Stimulated activated CD8-positive, alpha-beta memory T cell treated with anti-CD3 and anti-CD28 coated beads, Interleukin-15, amount 100 ng/mL, for 1 hour (primary cell): ENCODE measurements at regions not wholly inside any gene's neighbourhood (a gene's known extent, or its start where the extent isn't known, plus 50 kb on each side); places are given as distances from the start of the nearest gene placed in this dataset.

Experiments
- DNase-seq: peaks from one replicate; pipeline ENCODE4 v3.0.0-alpha.2; 2020; ENCODE audit warnings: low read depth

DNA sequence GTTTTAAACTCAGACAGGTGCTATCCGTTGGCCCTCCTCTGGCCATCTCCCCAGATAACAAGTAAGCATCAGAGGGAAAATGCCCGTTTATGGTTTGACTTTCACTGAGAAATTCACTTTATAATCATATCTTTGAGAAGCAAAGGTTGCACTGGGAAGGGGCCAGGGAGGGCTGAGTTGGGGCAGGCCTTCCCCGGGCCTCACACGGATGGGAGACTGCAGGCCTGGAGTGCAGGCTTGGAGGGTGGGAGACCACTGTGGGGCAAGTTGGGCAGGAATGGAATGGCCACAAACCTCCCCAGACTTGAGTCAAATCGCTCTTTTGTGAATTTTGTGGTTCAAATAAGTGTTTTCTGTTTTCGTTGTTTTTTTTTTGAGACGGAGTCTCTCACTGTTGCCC, 451.7 kb downstream of the TSHZ3 start:
- DNase-seq = no peak

DNA sequence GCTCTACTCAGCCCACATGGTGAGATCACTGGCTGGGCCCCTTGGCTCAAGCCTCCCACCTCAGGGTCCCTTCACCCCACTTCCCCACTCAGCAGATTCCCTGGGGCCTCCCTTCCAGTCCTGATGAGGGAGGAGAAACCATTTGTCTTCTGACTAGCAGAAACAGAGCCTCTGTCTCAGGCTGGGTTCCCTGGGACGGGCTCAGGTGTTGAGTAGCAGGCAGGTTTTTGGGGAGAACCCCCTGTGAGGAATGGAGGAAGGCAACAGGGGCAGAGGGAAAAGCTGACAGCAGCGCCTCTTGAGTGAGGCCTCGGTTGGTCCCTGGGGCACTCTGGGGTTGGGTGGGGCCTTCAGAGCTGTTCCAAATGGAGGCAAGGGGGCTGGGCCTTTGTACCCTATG, 452.2 kb downstream of the TSHZ3 start:
- no peak for DNase-seq

DNA sequence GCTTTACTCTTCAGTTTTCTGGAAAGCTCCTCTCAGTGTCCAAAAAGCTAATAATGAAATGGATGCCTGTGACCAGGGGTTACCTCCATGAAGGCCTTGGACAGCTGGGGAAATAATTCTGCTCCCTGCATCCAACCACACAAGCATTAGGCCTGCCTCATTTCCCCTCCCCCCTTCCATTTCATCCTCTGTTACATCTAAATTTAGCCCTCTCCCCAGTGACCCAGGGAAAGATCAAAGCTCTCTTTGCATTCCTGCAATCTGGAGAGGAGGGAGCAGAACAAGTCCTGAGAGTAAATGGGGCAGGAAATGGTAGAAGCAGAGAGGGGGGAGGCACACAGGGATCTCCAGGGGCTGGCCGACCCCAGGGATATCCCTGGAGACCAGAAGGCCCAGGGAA, 452.7 kb downstream of the TSHZ3 start:
- DNase-seq = no peak

DNA sequence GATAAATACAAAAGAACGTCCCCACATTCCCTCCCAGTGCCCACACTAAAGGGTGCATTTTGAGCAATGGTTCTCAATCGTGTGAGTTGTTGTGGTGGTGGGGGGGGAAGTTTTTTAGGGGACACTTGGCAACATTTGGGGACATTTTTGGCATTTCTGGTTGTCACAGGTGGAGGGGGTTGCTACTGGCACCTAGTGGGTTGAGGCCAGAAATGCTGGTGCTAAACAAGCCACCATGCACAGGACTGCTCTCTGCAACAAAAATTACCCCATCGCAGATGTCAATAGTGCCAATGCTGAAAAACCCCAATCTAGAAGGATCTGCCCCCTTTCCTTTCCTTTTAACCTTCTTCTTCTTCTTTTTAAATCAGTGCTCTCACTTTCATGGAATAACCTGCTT, 453.3 kb downstream of the TSHZ3 start:
- no peak for DNase-seq

DNA sequence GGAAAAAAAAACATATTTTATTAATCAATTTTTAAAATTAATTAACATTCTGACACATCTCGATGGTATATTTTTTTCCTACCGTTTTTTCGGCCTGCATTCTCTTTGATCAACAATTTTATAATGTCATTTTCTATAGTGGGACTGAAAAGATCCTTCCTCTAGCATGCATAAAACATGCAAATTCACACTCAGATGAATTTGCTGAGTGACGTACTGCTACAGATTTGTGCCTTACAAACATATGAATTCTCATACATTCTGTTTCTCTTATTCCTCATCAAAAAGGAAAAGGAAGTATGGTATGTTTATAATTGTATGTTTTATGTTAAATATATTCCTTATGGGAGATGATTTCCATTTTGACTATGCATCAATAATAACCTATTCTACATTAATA, 458.2 kb downstream of the TSHZ3 start:
- DNase-seq = no peak

DNA sequence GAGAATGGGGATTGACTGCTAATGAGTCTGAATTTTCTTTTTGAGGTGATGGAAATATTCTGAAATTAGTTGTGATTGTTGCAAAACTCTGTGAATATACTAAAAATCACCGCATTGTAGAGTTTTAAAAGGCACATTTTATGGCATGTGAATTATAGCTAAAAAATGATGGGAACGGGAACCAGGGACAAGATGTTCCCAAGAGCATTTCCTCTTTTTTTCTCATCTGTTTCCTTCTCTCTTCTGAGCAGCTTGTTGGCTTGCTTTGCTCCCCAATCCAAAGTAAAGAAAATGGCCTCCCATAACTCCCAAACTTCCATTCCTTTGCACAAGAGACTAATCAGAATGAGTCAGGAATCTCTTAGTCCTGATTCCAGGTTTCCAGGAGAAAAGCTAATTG, 459.2 kb downstream of the TSHZ3 start:
- DNase-seq = no peak

DNA sequence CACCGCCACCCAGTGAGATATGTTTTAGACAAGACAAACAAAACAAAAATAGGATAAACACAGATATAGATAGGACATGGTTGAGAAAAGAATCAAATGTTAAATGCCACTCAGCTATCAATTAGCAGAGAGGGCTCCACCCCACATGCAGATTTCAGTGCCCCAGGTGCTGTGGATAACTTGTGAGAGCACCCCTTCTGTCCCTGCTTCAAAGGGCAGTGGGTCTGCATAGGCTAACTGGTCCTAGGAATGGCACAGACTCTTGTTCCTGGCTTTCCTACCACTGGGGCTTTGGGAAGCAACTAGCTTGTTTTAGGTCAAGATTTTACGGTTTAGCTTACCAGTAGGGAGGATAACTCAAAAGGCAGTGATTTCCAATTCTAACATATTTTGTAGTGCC, 460.3 kb downstream of the TSHZ3 start:
- DNase-seq = no peak

DNA sequence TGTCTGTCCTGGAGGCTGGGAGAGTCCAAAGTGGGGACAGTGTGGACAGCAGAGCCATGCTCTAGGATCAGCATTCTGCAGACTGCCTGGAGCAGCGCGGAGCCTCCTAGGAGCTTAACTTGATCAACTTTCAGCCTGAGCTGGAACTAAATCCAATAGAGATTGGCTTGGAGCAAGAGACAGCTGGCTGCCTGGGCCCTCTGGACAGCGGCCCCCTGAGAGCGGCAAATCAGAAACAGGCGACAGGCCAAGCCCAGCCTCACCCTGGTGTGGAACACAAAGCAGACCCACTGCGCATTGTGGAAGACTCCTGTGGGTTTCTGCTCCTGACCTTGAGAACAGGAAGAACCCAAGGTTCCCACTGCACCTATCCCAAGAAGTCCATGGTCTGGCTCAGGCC, 462.2 kb downstream of the TSHZ3 start:
- DNase-seq = no peak

DNA sequence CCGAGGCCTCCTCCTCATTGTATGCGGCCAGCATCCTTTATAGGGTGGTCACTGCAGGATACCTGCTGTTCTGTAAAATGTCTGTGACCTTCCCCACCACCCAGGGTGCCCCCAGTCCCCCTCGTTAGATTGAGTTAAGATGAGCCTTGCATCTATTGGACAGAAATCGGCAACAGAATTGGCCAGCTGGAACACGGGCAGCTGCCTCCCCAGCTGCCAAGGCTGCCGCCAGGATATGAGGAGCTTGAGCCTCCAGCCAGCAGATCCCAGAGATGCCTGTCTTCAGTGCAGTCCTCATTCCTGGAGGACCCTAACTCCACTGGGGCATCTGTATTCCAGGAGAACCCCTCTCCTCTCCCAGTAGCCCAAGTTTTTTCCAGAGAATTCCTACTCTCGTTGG, 463.0 kb downstream of the TSHZ3 start:
- DNase-seq = no peak

DNA sequence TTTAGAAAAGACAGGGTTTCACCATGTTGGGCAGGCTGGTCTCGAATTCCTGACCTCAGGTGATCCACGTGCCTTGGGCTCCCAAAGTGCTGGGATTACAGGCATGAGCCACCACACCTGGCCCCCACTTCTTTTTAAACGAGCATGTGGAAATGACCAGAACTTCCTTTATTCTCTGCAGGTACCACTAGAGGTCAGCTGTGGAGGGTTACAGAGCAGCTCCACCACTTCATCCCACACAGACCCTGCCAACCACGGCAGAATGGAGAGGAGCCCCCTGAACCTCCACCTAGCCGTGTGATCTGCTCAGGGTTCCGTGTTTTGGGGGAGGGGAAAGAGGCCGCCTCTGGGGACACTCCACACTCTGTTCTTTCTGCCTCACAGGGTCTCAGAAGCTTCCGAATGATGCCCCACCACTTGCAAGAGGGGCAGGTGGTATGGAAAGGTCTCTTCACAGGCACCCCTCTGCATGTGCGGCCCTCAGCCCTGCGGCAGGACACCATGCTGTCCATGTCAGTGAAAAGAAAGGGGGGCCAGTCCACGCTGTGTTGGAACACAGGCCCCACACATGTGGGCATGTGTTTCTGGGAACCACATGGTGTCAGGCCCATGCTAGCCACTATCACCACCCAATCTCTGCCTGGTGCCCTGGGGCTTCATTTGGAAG, 465.0 kb downstream of the TSHZ3 start:
- DNase-seq = no peak

DNA sequence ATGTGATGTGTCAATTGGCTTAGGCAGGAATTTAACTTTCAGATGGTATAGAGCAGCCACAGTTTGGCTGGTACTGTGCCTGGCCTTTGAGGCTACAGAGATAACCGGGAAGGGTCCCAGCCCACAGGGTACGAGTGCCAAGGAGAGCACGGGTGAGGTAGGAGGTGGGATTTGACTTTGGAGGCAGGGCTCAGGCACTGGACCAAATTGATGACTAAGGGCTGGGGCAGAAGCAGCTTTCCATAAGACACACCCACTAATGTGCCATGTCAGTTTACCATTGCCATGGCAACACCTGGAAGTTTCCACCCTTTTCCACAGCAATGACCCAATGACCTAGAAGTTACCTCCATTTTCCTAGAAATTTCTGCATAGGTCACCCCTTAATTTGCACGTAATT, 466.2 kb downstream of the TSHZ3 start:
- no peak for DNase-seq

DNA sequence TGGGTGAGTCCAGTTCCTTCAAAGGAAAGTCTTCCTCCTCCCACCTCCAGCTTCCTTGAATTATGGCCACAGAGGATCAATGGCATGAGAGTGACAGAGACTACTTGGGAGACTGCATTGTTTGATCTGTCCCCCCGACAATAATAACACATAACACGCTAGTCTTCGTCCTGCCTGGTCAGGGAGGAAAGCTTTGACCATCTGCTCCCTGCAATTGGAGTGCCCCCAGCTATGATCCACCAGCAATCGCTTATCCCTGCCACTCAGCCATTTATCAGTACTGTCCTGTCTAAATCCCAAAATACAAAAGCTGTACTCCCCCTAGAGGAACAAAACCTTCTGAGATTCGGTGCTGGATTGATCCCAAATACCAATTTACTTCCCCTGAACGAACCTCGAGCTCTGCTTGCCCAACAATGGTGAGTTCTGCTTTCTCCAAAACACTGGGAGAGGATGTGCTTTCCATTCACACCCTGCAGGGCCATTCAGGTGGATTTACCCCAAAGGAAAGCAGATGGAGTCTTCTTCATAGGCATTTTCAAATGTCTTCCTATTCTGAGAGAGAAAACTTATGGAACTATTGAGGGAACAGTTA, 466.7 kb downstream of the TSHZ3 start:
- no peak for DNase-seq

DNA sequence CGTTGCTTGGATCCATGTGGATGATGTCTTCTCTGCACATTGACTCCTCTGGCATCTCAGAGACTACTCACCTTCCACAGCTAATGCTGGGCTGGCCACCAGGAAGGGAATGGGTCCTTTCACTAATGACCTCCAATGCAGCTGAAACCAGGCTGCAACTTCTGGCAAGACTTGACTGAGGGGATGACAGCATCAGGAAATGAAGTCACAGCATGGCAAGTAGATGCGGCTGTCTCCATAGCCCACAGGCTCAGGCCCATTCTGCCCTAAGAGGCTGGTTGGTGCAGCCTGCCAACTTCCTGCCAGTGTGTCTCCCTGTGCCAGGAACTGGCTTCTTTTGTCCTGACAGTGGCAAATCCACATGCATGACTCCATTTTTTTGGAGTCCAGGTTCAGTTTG, 467.3 kb downstream of the TSHZ3 start:
- DNase-seq = no peak

DNA sequence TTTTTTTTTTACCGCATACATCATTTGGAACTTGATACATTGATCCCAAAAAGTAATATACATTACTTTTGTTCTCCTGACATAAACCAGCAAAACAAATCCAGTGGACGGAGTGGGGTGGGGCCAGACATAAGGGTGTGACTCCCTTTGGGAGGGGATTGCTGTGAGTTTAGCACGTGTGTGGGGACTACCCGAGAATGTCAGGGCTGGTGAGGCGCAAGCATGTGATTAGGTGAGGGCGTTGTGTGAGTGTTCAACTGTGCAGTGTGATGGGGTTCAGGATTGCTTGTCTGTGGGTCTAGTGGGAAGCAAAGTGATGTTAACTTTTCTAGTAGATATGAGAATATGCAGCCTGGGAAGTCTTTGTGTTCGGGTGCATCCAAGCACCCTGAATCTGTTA, 468.0 kb downstream of the TSHZ3 start:
- no peak for DNase-seq

DNA sequence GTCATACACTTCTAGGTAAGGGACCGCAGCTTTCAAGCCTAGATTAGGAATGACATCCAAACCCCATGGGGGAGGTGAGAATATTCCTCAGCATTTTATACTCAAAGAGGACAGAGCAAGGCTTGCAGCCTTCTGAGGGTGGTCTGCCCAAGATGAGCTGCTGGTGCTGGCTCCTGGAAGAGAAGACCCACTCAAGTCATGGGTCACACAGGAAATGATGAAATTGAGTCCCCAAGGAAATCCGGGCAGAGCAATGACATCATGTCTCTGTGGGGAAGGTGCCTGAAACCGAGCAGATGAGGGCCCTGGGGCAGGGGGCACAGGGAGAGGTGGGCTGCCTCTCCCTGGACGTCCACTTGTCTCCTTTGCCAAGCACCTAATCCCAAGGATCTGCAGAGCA, 468.7 kb downstream of the TSHZ3 start:
- DNase-seq = no peak

DNA sequence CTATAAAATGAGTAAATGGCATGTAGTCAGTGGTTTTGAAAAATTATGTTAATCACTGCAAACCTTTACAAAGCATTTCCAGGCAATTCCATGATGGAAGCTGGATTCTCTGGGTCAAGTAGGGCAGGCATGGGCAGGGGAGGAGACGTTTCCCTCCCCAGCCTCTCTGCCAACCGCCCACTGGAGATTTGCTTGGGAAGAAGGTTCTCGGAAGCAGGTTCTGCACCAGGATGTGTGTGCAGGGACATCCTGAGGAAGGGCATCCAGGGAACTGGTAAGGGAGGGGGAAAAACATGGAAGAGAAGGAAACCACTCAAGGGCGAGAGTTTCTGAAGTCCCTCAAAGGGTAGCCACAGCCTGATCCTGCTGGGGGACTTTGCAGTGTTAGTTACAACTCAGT, 469.1 kb downstream of the TSHZ3 start:
- no peak for DNase-seq

DNA sequence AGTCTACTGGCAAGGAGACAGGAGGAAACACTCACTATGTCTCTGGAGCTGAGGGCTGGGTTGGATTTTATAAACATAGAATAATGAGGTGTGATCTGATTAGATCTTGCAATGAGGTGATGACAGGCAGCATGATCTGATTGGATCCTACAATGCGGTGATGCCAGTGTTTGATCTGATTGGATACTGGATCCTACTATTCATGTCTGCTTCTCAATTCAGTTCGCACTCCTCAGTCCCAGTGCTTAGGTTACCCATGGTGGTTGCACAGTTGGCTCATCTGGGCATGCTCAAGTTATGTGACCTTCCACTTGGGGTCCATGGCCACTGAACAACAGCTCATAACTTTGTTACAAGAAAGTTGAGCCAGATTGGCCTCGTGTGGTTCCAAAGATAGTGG, 469.5 kb downstream of the TSHZ3 start:
- DNase-seq = no peak

DNA sequence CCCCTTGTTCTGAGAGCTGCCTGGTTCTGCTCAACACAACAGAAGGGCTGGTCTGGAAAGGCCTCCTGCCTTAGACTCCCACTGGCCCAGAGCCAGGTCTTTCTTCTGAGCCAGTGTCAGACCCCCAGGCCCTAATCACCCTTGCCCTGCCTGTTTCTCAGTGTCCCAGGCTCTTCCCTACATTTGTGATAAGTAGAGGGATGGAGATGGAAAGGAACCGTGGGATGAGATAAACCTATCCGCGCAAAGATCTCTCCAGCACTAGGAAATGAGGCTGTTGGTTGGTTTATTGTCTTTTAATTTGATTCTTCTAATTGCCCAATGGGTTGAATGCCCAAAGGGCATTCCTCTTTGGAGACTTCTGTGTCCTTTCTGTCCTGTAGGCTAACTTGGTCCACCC, 470.0 kb downstream of the TSHZ3 start:
- no peak for DNase-seq

DNA sequence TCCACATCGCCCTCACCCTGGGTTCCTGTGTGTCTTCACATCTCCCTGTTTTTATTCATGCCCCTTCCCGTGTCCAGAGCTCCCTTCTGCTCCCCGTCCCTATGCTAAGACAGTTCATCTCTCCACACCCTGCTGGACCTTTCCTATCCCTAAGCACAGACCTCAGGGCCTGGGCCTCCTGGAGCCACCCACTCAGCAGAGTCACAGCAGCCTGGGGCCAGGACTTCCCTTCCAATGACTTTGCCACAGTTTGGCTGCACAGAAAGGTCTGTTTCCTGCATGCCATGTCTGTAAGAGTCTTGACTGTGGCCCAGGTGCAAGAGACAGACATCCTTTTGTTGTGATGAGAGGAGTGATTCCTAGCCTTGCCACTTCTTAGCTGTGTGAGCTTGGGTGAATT, 470.7 kb downstream of the TSHZ3 start:
- no peak for DNase-seq

DNA sequence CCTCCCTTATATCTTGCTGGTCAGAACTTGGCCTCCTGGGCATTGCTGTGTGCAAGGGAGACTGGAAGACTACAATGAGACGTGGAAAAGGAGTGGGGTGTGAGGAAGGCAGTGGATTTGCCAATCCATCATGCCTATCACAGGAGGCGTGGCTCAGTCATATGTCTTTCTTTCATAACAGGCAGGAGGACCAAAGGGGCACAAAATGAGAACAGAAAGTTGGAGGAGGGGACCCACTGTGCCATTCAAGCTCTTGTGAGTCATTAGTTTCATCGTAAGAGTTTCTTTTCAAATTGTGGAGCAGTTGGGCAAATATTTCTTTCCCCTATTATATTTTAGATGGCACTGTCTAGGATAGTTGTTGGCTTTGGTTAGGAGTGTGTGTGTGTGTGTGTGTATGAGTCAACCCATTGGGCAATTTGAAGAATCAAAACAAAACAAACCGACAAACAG, 471.5 kb downstream of the TSHZ3 start:
- no peak for DNase-seq

DNA sequence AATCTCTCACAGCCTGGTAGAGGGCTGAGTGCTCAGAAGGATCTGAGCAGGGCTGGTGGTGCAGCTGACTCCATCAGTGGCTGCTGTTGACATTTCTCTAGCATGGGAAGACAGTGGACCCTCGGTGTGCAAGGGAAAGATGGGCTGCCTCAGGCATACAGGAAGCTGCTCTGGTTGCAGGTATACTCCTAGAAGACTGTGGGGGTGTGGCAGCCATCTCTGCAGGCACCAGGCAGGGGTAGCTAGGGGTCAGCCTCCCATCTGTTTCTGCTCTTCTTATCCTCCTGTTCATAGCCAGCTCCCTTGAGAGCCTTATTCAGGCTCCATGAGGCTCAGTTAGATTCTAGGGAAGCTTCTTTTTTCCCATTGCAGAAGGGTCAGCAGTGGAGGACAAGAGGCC, 475.5 kb downstream of the TSHZ3 start:
- no peak for DNase-seq

DNA sequence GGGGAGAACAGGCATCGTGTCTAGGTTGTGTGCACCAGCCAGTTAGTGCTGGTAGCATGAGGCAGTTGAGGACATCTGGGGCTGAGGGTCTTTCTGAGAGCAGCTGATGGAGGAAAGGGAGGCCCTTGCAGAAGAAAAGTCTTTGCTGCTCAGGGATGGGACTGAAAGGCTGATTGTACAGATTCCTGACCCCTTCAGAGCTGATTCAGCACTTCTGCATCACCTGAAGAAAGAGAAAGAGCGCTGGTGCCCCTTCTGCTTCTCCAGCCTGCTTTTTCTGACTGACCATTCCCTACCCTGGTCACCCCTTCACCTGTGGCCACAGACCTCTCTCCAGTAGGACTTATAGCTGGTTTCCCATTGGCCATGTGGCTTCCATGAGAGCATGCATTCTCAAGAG, 476.2 kb downstream of the TSHZ3 start:
- no peak for DNase-seq

DNA sequence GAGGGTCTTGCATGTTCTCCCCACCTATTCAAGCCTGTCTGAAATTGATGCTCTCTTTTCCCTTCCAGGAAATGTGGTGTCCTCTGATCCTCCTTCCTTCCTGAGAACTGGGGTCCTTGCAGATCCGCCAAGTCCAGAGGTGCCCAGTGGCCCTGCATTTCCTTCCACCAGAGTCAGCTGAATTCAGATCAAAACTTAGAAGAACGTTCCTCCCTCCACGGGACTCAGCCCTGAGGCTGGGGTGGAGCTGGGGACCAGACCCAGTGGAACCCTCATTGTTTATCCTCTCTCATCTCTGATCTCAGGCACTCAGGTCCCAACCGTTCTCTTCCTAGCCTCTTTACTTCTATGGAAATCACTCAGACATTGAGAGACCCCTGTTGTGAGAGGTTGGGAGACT, 477.3 kb downstream of the TSHZ3 start:
- no peak for DNase-seq

DNA sequence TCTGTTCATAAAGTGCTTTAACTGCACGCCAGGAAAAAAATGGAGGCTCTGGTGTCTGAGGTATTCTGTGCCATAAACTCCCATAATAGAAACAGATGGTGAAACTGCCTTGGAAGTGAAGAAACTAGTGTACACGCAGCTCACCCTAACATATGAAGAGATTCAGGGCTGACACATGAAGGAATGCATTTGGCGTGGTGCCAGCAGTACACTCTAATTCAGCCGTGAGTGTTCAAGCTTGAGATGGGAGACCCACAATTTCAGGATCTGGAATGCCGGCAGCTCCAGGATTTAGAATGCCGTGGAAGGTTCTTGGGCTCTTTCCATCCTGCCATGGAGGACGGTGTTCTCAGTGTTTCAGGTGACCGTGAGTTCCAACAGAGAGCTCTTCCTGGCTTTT, 478.4 kb downstream of the TSHZ3 start:
- no peak for DNase-seq
